C4-2B (cell line): ENCODE measurements at regions not wholly inside any gene's neighbourhood (a gene's known extent, or its start where the extent isn't known, plus 50 kb on each side); places are given as distances from the start of the nearest gene placed in this dataset.
"Not testable (repeated sequence)": the region's sequence is repeated elsewhere in the genome, so short reads cannot be mapped to it uniquely, and the experiment has no call there.

Experiments
- ZFX ChIP-seq: fragments of 450-650 bp; IDR thresholded peaks from 2 replicates; pipeline ENCODE4 v1.6.1; 2017
- TF ChIP-seq, protein P1 (sequence below): fragments of 450-650 bp; conservative IDR thresholded peaks from 2 replicates; pipeline ENCODE4 v1.5.1; 2017; ENCODE audit warnings: mild to moderate bottlenecking

GRCh38 chr2:83180862-83181530 is 1278.1 kb downstream of the SUCLG1 start:
- TF ChIP-seq, protein P1, sequence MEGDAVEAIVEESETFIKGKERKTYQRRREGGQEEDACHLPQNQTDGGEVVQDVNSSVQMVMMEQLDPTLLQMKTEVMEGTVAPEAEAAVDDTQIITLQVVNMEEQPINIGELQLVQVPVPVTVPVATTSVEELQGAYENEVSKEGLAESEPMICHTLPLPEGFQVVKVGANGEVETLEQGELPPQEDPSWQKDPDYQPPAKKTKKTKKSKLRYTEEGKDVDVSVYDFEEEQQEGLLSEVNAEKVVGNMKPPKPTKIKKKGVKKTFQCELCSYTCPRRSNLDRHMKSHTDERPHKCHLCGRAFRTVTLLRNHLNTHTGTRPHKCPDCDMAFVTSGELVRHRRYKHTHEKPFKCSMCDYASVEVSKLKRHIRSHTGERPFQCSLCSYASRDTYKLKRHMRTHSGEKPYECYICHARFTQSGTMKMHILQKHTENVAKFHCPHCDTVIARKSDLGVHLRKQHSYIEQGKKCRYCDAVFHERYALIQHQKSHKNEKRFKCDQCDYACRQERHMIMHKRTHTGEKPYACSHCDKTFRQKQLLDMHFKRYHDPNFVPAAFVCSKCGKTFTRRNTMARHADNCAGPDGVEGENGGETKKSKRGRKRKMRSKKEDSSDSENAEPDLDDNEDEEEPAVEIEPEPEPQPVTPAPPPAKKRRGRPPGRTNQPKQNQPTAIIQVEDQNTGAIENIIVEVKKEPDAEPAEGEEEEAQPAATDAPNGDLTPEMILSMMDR = not testable (repeated sequence)
- TF ChIP-seq ZFX = not testable (repeated sequence)
